IPS DF 4.7 (cell line): ENCODE measurements at regions not wholly inside any gene's neighbourhood (a gene's known extent, or its start where the extent isn't known, plus 50 kb on each side); places are given as distances from the start of the nearest gene placed in this dataset.
"Not testable (repeated sequence)": the region's sequence is repeated elsewhere in the genome, so short reads cannot be mapped to it uniquely, and the experiment has no call there.

Experiments used
- DNase-seq: peaks from one replicate; pipeline ENCODE4 v3.0.0-alpha.2; 2013; ENCODE audit warnings: low spot score; ENCODE audit errors: extremely low read depth

- DNase-seq = no peak
Observed at GRCh38 chr1:116185161-116185701, 74.0 kb downstream of the MAB21L3 start.

DNA sequence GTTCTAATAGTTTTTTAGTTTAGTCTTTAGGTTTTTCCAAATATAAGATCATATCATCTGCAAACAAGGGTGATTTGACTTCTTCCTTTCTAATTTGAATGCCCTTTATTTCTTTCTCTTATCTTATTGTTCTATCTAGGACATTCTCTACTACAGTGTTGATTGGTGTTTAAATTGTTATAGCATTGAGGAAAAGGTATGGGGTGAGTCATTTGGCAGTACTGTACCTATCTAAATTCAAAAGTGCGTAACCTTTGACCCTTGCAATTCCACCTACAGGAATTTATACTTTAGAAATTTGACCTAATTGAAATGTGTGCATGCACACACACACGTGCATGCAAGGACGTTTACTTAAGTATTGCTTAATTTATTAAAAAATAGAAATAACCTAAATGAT lies 78.3 kb downstream of the MAB21L3 start:
- no peak for DNase-seq

GRCh38 chr1:116191294-116191693 lies 80.1 kb downstream of the MAB21L3 start:
- no peak for DNase-seq

DNA sequence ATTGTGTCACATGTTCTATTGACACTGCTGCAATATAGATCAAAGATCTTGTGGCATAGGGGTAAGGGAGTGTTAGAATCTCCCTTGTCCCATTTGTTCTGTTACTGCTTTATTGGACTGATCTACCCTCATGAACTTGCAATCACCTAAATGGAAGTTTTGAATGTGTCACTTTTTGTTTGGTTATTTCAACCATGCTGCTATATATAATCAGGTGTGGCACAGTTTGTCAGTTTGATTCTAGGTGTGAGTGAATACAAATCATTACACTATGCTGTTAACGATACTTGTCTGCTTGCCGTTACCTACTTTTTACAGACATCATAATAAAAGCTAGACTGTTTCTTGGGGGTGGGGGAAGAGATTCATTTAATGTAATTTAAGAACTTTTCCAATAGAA lies 82.6 kb downstream of the MAB21L3 start:
- no peak for DNase-seq

DNA sequence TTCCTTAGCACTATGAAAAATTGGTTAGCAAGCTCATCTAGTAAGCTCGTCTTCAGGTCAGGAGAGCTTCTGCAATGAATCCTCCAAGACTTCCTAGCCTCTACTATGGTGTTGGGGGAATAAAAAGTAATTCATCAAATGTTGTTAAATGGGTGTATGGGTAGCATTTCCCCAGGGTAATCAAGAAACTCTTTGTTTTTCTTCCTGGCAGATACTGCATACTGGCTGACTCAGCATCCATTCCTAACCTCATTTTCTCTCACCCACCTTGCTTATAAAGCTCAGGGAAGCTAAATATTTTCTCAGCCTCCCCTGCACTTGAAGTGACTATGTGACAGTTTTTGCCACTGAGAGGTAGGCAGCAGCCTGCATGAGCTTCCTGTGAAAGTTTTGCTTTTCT lies 83.4 kb downstream of the MAB21L3 start:
- DNase-seq = no peak

DNA sequence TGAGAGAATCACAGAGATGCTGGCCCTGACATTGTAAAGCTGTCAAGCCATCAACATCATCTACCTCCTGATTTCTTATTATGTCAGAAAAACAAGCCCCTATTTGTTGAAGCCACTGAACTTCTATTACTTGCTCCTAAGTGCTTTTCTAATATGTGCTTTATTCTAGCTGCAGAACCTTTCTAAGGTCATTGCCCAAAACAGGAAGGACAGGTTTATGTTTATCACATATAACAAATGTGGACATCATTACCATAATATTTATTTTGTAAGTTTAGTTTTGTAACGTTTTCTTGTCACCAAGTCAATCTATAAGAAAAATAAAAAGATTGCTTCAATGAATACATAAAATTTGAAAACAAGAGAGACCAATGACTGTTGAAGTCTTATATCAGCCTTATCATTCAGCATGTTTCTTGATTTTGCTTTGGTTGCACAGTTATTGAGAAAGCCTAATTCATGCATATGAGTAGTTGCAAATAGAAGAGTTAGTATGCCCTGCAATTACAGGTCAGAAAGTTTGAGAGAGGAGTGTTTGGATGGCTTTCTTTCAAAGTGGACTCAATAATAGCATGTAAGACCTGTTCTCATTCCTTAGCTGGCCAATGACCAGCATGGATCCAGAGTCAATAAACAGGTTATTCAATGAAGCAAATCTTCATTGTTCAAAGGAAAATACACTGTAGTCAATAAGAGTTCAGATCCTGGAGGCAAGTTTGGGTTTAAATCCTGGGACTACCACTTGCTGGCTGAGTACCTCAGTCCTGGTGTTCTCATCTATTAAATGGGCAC lies 84.1 kb downstream of the MAB21L3 start:
- no peak for DNase-seq

DNA sequence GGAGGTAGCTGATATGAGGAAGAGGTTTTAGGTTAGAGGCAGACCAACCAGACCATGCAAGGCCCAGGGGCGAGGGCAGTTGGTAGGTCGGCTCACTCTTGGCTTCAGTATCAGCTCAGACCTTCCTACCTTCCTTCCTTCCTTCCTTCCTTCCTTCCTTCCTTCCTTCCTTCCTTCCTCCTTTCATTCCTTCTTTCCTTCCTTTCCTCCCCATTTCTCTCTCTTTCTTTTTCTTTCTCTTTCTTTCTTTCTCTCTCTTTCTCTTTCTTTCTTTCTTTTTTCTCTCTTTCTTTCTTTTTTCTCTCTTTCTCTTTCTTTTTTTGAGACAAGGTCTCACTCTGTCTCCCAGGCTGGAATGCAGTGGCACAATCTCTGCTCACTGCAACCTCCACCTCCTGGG lies 89.1 kb downstream of the MAB21L3 start:
- not testable (repeated sequence) for DNase-seq

GRCh38 chr1:116201911-116202310 lies 90.7 kb downstream of the MAB21L3 start:
- no peak for DNase-seq

DNA sequence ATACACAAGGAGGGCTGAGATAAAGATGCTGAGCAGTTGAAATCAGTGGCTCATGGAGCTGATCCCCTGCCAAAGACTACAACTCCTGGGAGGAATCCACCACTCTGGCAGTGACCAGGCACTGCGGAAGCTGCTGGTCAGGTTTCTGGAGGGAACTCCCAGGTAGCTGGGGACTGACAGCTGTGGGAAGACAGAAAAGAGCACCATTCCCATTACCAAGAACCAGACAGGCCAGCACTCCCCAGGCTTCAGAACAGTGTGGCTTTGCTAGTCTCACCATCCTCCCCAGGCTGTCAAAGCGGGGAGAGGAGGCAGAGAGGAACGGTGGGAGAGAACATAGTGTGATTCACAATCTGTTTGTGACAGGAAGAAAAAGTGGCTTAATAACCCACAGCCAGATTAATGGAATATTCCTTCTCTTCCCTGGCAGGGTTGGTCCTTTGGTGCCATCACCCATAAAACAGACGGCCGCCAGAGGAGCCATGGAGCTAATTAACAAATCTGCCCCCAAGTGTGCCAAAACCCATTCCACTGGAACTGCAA lies 92.1 kb downstream of the MAB21L3 start:
- DNase-seq = no peak

DNA sequence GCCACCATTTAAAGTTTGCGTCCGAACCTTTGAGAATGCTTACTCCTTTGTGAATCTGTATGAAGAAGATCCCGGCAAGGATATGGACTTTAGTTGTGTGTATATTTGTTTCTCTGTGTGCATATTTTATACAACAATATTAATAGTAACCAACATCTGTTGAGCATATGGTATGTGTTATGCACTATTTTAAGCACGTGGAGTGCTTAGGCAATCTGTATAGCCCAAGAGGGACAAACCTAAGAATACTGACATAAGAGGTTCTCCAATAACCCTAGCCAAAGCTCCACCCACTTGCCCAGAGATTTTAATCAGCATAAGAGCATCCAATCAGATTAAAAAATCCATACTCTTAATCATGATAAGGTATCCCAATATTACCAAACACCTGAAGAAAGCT lies 92.7 kb downstream of the MAB21L3 start:
- DNase-seq = no peak

GRCh38 chr1:116205941-116206679 lies 94.9 kb downstream of the MAB21L3 start:
- DNase-seq = no peak

DNA sequence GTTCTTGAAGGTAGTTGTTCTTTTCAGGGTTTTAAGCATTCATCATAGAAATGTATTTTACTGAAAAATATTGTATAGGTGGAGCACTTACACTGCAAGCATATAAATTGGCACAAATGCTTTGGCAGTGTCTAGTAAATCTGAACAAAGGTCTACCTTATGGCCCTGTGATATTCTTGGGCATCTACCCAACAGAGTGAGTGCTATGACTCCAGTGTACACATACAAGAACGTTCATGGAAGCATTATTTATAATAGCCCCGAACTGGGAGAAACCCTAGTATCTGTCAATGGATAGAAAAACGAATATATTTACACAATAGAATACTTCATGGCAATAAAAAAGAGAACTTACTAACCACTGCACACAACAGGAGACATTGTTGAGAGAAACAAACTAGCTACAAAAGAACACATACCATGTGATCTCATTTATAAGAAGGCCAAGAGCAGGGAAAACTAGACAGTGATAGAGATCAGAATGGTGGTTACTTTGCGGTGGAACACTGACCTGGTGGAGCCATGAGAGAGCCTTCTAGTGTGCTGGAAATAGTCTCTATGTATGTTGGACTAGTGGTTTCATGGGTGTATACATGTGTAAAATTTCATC lies 96.0 kb downstream of the MAB21L3 start:
- DNase-seq = no peak

GRCh38 chr1:116208136-116208535 lies 96.9 kb downstream of the MAB21L3 start:
- no peak for DNase-seq

DNA sequence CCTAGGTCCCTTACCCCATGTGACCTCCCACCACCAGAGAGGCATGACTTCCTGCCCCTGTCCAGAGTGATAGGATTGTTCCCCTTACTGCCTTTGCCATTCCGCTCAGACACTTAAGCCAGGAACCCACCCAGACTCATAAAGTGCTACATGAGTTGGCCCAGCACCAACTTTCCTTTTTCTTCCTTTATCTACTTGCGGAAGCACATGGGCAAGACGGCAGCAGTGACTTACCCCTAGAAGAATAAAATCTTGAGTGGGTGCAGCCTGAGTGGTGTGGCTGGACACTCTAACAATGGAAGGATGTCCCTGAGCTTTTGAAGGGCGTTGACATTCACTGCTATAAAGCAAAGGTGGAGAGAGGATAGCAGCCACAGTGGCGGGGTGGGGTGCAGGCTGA lies 100.1 kb downstream of the MAB21L3 start:
- no peak for DNase-seq

DNA sequence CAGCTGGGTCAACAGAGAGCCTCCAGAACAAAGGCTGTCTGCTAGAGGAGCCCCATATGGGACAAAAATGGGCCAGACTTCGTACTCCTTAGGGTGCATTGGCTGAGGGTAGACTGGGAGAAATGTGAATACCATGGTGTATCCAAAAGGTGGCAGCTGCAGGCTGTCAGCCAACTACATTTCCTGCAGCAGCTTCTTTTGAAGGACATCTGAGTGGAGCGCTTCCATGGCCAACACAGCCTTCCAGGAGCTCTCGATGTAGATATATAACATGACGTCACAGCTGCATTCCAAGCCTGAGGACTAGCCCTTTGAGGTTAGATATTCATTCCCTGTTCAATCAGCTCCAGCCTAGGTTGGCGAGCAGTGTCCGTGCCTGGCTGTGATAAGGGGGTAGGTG lies 107.7 kb downstream of the MAB21L3 start:
- no peak for DNase-seq

DNA sequence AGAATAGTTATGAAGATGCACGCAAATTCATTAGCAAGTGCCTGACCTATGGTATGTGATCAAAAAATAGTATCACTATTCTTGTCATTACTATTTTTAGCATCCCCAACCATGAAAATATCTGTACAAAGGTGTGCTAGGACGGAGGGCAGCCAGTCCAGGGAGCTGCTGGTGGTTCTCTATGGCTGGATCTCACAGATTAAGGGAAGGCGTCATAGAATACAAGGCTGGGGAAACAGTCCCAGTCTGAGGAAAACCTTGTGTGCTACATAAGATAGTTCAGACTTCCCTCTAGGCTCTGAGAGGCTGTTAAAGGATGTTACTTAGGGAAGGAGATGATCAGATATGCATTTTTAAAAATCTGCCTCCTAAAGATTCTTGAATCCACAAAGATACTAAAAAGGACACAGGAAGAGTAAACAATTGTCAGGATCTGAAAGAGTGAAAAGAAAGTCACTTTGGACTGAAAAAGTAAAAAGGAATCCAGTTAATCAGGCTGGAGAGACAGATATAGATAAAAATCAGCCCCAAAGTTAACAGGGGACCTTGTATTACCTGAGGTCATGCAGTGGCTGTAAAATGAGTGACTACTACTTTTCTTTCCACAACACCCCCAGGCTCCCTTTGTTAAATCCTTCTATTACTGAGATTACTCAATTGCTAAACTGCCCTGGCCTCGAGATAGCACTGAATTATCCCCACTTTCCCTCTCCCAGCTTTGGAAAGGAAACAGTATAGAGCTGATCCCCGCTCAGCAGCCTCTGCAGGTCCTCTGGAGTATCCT lies 108.6 kb downstream of the MAB21L3 start:
- no peak for DNase-seq

DNA sequence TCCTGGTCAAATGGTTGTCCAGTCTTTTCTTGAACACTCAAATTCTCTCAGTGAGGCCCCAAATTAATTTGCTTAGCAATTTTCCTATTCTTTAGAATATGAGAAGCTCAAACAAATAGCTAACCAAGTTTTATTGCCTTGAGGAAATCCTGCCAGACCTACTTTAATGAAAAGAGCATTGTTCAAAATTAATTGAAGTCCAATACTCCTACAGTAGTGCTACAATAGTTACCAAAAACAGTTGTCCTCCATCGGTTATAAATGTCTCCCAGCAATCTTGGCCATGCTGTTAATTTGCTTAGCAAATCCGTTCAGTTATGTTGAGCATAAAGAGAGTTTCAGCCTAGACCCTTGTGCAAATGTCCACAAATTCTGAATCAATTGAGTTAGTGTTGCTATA lies 112.9 kb downstream of the MAB21L3 start:
- DNase-seq = no peak

DNA sequence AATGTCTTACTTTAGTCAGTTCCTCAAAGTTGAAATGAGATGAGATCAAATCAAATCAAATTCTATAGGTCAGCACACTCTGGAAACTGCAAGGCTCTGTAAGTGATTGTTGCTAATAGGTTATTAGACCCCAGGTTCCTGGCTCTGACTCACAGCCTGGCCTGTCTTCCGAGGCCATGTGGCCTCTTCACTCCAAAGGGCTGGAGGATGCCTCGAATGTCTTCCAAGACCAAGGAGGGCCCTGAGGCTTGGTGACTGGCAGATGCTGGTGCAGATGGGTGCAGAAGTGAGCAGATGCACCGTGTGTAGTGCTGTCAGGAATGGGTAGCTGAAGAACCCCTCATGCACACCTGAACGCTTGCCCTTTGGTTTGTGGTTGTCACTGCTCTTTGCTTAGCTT lies 113.4 kb downstream of the MAB21L3 start:
- no peak for DNase-seq

DNA sequence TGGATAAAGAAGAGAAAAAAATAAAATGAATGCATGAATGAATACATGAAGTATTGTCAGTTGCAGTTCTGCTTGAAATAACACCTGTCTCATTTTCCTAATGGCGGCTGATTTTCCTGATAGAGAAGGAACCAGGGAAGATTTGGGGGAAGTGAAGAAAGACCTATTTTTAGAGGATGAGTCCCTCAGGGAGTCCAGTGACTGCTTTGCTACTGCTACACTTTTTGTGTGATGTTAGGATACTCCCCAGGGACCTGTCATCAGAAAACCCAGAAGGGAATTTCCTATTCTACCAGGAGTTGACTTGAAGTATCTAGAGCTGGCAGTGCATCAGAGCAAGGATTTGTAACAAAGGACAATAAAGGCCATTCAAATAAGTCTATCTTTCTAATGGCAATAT lies 114.8 kb downstream of the MAB21L3 start:
- DNase-seq = no peak

GRCh38 chr1:116228511-116228910 lies 117.3 kb downstream of the MAB21L3 start:
- no peak for DNase-seq

DNA sequence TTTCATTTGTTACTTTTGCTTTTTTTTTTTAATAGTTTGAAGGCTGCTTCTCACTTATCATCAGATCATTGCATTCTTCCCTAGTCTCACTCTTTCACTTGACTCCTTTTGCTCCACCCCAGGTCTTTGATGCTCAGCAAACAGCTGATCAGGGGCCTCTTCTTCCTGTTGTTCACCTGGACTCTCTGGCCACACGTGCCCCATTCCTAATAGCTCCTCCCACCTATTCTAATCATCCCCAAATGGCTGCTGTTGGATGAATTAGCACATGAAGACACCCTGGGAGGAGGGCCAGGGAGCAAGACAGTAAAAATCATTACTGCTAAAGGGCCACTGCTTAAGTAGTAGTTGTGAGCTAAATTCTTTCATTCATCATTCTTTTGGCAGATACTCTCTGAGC lies 119.5 kb downstream of the MAB21L3 start:
- peak; percentile 5 for DNase-seq
